ENCODE measurements at regions not wholly inside any gene's neighbourhood (a gene's known extent, or its start where the extent isn't known, plus 50 kb on each side); places are given as distances from the start of the nearest gene placed in this dataset.

DNA sequence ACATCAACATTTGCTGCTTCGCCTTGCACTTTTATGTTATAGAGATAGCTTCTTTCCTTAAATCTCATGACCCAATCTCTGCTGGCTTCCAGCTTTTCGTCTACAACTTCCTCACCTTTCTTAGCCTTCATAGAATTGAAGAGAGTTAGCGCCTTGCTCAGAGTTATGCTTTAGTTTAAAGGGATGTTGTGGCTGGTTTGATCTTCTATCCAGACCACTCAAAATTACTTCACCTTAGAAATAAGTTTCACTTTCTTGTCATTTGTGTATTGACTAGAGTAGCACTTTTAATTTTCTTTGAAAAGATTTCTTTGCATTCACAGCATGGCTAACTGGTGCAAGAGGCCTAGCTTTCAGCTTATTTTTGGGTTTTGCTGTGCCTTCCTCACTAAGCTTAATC, 414.2 kb downstream of the ZNF608 start:
- FAIRE-seq = no peak
- no peak for DNase-seq (ENCODE audit: low spot score)

DNA sequence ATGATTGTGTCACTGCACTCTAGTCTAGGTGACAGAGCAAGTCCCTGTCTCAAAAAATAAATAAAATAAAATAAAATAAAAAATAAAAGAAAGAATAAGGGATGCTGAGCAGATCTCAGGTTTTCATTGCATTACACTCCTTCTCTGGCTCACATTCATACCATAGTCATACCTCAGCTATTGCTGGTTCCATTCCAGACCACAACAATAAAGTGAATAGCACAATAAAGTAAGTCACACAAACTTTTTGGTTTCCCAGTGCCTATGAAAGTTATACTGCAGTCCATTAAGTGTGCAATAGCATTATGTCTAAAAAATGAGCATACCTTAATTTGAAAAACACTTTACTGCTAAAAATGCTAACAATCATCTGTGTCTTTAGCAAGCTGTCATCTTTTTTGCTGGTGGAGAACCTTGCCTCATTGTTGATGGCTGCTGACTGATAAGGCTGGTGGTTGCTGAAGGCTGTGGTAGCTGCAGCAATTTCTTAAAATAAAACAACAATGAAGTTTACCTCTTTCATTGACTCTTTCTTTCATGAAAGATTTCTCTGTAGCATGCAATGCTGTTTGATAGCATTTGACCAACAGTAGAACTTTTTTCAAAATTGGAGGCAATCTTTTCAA, 415.7 kb downstream of the ZNF608 start:
- DNase-seq (ENCODE audit: low spot score) (no peak), FAIRE-seq (no peak)

DNA sequence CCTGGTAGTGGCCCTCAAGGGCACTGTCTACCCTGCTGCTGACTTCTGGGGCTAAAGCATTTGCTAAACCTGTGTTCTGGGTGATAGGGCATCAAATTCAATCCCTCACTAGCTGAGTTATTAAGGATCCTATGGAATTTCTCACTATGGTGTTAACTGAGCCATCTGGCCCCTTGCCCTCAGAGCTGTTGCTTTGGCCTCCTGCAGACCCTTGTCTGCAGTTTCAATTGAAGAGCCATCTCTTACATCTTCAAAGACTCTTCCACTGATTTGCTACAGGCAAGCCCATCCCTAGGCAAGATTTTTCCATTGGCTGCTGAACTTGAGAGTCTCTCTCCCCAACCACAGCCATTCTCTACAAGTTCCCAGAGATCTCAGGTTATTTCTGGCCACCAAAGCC, 418.2 kb downstream of the ZNF608 start:
- no peak for FAIRE-seq
- no peak for DNase-seq (ENCODE audit: low spot score)

DNA sequence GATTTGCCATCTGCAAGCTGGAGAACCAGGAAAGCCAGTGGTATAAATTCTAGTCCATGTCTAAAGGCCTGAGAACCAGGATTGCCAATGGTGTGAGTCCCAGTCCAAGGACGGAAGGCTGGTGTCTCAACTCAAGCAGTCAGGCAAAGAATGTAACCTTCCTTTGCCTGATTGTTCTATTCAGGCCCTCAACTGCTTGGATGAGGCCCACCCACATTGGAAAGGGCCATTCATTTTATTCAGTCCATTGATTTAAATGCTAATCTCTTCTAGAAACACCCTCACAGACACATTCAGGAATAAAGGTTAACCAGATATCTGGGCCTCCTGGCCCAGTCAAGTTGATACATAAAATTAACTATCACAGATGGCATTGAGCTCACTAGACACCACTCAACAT, 427.8 kb downstream of the ZNF608 start:
- FAIRE-seq (no peak), DNase-seq (ENCODE audit: low spot score) (no peak)

DNA sequence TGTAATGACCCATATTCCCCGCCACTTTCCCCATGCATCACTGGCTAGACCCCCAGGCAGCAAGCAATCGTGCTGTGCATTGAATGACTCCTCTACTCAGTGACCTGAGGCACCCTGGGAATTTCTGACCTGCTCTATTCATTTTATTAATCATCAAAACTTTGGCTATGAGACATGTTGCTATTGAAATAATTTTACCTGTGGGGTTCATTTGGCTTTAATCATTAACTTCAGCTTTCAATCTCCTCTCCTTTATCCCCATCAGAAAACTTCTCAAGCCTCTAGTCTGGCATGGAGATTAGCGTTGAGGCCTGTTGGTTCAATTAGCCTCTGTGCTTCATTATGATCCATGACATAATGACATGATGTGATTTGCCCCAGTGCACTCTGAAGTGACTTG, 429.0 kb downstream of the ZNF608 start:
- FAIRE-seq (no peak), DNase-seq (ENCODE audit: low spot score) (no peak)

DNA sequence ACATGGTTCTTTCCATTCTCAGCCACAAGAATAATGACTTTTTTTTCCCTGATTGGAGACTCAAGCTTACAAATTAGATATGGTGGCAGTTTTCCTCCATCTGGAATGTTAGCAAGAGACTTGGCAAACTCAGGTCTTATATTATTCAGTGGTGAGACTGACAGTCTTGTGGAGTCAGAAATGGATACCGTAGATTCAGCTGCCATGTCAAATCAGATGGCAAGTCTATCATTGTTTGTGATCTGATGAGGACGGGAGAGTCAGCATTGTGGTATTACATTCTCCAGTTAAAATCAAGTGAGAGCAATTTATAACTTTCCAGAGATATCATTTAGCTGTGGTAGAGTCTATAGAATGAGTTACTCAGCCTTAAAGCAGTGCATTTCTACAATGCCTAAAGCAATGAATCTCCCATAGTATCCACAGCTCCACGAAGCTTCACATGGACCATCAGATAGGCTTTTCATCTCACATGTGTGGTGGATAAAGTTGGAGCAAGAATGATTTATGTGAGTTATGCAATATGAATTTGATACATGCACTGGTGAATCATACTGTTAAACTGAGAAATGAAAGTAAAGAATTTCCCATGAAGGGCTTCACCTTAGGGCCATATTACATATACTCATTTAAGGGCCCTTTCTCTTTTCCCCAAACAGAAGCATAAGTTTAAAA, 430.6 kb downstream of the ZNF608 start:
- DNase-seq (ENCODE audit: low spot score) = no peak
- FAIRE-seq = no peak

DNA sequence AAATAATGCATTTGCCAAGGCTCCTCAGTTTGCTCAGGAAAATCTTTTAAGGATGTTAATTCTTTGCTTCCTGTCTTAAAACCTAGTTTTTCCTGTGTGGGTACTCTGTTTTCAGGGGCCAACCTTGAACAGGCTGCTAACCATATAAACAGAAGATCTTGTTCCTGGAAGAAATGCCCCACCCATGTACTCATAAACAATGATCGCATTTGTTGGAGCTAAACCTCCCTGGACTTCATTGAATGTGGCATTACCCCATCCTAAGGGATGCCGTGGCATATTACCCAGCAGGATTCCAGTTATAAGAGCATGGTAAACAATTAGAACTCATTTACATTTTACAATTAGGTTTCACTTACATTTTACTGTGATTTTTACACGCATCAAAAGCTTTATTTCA, 436.0 kb downstream of the ZNF608 start:
- DNase-seq (ENCODE audit: low spot score) (no peak), FAIRE-seq (no peak)

DNA sequence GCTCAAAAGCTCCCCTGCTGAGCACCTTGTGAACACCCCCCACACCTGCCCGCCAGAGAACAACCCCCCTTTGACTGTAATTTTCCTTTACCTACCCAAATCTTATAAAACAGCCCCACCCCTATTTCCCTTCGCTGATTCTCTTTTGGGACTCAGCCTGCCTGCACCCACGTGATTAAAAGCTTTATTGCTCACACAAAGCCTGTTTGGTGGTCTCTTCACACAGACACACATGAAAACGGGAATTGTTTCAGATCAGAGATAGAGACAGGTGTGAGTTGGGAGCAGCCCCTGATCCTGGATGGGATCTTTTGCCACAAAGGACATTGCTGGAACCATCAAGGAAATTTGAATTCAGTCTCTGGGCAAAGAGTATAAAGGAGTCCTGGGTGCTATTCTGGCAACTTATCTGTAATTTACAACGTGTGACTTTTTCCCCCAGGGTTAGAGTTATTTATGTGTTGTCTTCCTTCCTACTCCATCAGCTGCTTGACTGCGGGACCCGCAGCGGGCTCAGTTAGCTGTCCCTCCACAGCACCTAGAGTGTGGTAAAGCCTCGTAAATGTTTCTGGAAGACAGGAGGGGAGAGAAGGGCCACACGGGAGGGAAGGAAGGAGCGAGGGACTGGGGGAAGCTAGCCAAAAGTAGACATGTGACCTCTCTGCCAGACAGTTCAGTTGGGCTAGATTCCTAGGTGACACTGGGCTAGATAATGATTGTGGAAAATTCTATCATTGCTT, 437.0 kb downstream of the ZNF608 start:
- DNase-seq (ENCODE audit: low spot score) (no peak), FAIRE-seq (no peak)

DNA sequence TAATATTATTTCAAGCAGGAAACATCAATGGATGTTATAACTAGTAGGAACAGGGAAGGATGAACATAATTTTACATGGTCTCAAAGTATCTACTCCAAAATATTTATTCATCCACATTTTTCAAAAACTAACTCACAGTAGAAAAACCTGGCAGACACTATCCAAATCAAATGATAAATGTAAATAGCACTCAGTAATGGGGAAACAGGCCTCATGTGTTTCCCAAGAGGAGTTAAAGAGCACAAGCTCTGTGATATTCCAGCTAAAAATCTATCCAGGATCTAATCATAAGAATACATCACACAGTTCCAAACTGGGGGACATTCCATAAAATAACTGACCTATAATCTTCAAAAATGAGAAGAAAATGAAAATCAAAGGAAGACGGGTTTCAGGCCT, 443.1 kb downstream of the ZNF608 start:
- FAIRE-seq (no peak), DNase-seq (ENCODE audit: low spot score) (no peak)

DNA sequence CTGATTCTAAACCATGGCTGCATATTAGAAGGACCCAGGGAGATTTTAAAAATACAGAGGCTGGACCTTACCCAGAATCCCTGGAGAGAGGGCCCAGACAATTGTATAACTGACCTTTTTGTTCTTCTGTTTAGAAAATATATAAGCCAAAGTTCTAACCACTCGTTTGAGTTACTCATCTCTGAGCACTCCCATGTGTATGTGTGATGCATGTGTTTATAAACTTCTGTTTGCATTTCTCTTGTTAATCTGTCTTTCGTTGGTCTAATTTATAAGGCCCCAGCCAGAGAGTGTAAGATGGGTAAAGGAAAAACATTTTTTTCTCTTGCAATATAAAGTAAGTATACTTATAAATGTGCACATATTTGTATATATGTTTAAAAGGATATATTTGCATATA, 443.9 kb downstream of the ZNF608 start:
- DNase-seq (ENCODE audit: low spot score) = no peak
- no peak for FAIRE-seq

DNA sequence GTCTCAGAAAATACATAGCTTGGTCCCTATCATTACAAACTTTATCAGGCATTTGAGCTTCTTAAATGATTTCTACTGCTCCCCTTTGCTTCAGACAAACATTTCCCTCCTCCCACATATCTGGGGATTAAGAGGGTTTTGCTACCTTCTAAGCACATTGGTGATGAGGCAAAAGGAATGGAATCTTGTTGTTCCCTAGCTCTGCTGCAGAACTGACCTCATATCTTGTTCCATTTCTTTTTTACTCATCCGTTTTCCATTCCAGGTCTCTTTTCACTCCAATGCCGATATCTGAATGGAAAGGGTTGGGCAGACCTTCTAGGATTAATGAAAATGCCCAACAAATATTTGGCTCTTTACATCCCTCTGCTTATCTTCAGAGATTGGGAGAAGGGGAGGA, 444.6 kb downstream of the ZNF608 start:
- no peak for FAIRE-seq
- DNase-seq (ENCODE audit: low spot score) = no peak

DNA sequence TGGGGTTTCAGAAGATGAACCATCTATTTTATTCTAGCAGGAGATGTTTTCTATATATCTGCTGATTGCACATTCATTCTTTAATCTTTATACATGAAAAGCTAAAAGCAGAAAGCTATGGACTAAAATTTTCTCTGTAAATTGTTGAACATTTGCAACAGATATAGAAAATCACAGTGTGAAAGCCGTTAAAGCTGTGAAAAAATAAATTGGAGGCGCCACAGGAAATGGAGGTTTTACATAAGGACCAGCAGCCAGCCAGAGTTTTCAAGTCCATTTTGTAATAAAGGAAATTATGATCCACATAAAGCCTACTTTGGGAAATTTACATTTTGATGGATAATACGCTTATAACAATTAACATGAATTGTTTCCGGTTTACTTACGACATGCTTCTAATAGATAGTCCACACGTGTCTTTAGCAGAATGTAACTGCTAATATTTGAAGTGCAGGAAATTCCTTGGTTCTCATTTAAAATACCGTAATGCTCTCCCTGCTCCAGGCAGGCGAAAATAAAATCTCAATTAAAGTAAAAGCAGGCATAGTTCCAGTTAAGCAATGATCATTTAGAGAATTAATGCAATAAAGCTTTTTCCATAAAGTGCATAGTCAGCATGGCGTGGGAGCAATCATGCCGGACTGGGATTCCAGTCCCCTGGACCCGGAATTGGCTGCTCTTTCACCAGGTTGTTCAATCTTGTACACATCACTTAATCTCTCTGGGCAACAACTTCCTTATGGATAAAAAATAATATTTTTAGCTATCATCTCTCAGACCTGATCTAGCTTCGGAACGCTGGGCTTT, 445.4 kb downstream of the ZNF608 start:
- FAIRE-seq (no peak), DNase-seq (ENCODE audit: low spot score) (no peak)

DNA sequence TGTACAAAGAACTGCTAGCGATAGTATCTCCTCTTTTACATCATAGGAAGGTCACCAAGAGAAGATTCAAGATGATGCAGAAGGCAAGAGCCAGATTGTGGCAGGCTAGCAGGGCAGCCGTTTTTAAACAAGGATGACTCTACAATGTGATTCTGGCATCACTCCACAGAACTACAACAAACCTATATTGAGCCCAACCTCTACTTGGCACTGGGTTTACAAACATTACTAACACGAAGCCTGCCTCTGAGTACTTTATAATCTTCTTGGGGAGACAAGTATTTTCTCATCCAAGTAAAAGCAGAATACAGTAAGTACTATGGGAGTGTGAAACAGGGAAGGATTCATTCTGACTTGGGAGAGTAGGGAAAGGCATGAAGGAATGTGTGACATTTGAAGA, 448.6 kb downstream of the ZNF608 start:
- FAIRE-seq (no peak), DNase-seq (ENCODE audit: low spot score) (no peak)

DNA sequence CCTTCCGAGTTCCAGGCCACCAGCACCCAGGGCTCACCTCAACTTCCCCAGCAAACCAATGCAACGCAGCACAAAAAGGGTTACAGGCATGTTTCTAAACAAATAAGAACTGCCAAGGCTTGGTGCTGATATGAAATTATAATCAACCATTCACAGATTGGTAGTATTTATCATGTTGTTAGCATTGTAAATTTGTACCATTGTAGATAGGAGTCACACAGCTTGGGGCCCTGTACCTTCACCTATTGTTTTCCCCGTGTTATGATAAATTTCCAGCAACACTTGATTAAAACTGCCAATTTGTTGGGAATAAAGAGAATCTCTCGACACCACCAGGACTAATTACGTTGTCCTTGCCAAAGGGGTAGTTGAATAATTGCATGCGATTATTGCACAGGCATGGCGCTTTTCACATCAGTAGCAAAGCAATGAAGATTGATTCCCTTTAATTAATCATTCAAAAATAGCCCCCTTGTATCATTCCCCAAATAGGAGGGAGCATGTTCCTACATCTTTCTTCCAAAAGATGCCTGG, 454.1 kb downstream of the ZNF608 start:
- no peak for DNase-seq (ENCODE audit: low spot score)
- no peak for FAIRE-seq

DNA sequence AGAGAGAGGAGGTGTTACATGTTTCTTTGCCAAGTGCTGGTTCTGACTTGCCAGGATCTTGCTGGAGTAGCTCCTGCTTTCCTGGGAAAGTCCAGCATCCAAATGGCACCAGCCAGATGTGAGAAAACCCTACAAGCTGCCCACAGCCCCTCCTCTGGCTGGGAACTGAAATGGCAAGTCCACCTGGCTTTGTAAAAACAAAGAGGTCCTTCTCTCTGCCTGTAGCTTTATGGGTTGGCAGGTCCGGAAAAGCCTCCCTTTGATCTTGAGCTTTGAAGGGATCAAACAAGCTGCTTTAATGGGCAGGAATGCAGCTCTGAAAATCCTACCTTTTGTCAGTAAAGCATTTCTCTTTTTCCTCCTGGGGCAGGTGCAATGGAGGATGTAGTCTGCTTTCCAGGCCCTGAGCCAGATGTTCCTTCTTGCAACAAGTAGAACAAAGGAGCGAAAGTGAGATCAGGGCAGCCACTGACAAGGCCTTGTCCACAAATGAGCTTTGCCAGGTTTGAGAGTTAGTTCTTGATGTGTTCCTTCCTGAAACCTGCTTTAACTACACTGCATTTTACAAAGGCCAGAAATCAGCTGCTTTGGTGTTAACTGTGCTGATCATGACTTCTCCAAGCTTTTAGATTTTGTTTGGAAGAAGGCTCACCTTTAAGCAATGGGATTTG, 456.7 kb downstream of the ZNF608 start:
- FAIRE-seq (no peak), DNase-seq (ENCODE audit: low spot score) (no peak)

DNA sequence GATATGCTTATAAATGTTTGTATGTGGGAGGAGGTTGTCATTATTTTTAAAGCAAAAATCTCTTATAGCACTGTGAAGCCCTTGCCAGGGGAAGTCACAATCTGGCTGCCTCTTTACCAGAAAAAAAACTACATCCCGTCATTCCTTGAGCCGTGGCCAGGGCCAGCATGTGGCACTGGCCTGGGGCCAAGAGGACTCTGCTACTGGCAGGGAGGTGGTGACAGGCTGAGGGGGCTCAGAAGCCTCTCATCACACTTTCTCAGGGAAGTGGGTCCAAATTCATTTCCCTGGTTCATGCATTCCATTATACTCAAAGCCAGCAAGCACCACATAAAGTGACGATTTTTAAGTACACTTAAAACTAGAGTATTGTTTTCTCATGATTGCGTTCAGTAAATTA, 457.3 kb downstream of the ZNF608 start:
- FAIRE-seq (no peak), DNase-seq (ENCODE audit: low spot score) (no peak)

DNA sequence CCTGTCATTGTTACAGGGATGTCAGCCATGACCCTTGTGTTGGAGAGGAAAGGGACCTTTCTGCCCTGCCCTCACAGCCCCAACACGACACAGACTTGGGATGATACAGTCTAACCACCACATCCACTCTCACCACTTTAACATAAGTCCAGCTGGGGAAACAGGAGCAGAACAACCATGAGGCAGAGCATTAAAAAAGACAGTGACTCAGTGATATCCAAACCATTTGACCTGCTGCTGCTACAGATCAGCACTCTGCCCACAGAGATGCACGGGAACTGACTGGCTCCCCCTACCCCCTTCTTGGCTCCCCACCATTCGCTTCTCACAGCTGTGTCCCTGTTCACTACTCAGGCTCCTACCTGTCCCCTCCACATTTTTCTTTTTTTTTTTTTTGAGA, 458.6 kb downstream of the ZNF608 start:
- FAIRE-seq (no peak), DNase-seq (ENCODE audit: low spot score) (no peak)

DNA sequence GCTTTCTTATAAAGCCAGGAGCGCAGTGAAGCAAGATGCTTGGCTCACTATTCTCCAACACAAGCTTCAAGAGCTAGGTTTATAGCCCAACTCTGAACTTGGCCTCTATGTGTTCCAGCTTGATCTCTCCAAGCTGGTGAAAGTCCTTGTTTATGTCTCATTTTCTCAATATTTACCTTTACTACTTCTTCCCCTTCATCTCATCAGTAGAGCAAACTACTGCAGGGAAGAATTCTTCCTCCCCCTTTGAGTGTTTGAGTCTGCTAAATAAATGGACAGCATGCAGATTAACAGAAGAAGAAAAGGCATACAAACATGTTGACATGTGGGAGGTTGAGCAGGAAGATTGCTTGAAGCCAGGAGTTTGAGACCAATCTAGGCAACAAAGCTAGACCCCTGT, 460.7 kb downstream of the ZNF608 start:
- DNase-seq (ENCODE audit: low spot score) = no peak
- FAIRE-seq = no peak

DNA sequence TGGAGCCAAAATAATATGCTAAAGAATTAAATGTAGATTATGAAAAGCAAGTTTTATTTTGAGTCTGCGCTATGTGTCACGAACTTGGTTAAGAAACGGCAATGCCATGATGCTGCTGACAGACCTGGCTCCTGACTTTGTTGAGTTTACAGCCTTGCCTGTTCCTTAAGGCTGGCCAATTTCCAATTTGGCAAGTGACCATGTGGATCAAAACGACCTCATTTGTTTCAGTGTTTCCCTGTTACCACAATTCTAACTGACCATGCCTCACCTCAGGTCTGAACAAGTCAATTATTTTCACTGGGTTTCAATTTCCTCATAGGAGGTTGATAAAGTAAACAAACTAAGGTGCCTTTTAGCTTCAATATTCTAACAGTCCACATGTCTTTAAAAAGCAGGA, 461.4 kb downstream of the ZNF608 start:
- DNase-seq (ENCODE audit: low spot score) = no peak
- no peak for FAIRE-seq

DNA sequence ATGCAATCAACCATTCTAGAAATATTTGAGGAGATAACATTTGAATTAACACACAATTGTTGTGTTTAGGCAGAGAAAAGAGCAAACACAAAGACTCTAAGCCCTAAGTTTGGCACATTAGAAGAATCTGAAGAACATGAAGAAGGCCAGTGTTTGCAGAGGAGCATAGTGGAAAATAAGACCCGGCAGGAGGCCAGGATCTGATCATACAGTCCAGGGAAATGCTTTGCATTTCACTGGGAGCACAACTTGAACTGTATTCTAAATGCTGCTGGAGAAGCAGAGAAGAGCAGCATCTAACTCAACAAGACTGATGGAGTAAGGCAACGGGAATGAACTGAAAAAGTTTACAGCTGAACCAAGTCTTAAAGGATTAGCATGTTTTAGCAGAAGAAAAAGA, 463.4 kb downstream of the ZNF608 start:
- no peak for DNase-seq (ENCODE audit: low spot score)
- no peak for FAIRE-seq

DNA sequence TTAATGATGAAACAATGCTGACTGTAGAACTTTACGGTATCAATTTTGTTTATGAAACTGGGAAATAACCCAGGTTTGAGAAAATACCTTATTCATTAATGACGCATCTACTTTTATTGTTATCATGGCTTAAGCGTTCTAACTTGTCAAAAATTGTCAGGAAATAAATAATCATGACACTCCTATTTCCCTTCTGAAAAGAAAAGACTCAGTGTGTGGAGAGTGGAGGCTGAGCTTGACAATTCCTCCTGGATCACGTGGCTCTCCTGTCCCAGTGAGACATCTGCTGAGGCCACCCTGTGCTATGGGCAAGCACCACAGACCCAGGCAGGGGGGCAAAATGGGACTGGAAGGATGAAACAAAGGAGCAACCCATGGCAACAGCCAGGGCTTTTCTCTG, 466.4 kb downstream of the ZNF608 start:
- no peak for DNase-seq (ENCODE audit: low spot score)
- no peak for FAIRE-seq

Data from RCC 7860 (cell line).